ENCODE measurements at regions not wholly inside any gene's neighbourhood (a gene's known extent, or its start where the extent isn't known, plus 50 kb on each side); places are given as distances from the start of the nearest gene placed in this dataset.

GRCh38 chr1:232106415-232106814, 479.8 kb downstream of the DISC1 start:
- H3K36me3 Mint-ChIP-seq (ENCODE audit: low read depth), result no peaks in the 10 kb centered on the region
- no peaks in the 10 kb centered on the region for H3K4me1 Mint-ChIP-seq (ENCODE audit: low read depth)
- peaks cover 8% of the 10 kb centered on the region for H3K27me3 Mint-ChIP-seq (ENCODE audit: low read depth)
- DNase-seq (ENCODE audit: low spot score), result no peak
- no peak overlapping the region for H3K4me3 Mint-ChIP-seq
- no peaks in the 10 kb centered on the region for H3K9me3 Mint-ChIP-seq
- no peak overlapping the region for H3K27ac Mint-ChIP-seq

GRCh38 chr1:232105561-232105960, 479.0 kb downstream of the DISC1 start:
- H3K9me3 Mint-ChIP-seq, result no peaks in the 10 kb centered on the region
- H3K27ac Mint-ChIP-seq, result no peak overlapping the region
- no peaks in the 10 kb centered on the region for H3K36me3 Mint-ChIP-seq (ENCODE audit: low read depth)
- no peak for DNase-seq (ENCODE audit: low spot score)
- no peak overlapping the region for H3K4me3 Mint-ChIP-seq
- no peaks in the 10 kb centered on the region for H3K4me1 Mint-ChIP-seq (ENCODE audit: low read depth)
- H3K27me3 Mint-ChIP-seq (ENCODE audit: low read depth), result peaks cover 3% of the 10 kb centered on the region

- no peak for DNase-seq (ENCODE audit: low spot score)
- Mint-ChIP-seq H3K27me3 (ENCODE audit: low read depth) (peaks cover 3% of the 10 kb centered on the region), H3K4me1 (ENCODE audit: low read depth) (no peaks in the 10 kb centered on the region), H3K36me3 (ENCODE audit: low read depth) (no peaks in the 10 kb centered on the region), H3K9me3 (no peaks in the 10 kb centered on the region), H3K4me3 (no peak overlapping the region), H3K27ac (no peak overlapping the region)
Observed at GRCh38 chr1:232101231-232101630, 474.6 kb downstream of the DISC1 start.

GRCh38 chr1:232096751-232097150, 470.2 kb downstream of the DISC1 start:
- no peak overlapping the region for H3K4me3 Mint-ChIP-seq
- no peaks in the 10 kb centered on the region for H3K4me1 Mint-ChIP-seq (ENCODE audit: low read depth)
- no peaks in the 10 kb centered on the region for H3K9me3 Mint-ChIP-seq
- no peaks in the 10 kb centered on the region for H3K36me3 Mint-ChIP-seq (ENCODE audit: low read depth)
- no peak for DNase-seq (ENCODE audit: low spot score)
- no peaks in the 10 kb centered on the region for H3K27me3 Mint-ChIP-seq (ENCODE audit: low read depth)
- no peak overlapping the region for H3K27ac Mint-ChIP-seq

Measured in T-helper 2 cell treated with Interferon-gamma antibody and Interleukin-4, amounts not matched to agents 5 μg/mL and 100 μg/mL, for 36 hours (primary cell).